ENCODE measurements at regions not wholly inside any gene's neighbourhood (a gene's known extent, or its start where the extent isn't known, plus 50 kb on each side); places are given as distances from the start of the nearest gene placed in this dataset.

DNA sequence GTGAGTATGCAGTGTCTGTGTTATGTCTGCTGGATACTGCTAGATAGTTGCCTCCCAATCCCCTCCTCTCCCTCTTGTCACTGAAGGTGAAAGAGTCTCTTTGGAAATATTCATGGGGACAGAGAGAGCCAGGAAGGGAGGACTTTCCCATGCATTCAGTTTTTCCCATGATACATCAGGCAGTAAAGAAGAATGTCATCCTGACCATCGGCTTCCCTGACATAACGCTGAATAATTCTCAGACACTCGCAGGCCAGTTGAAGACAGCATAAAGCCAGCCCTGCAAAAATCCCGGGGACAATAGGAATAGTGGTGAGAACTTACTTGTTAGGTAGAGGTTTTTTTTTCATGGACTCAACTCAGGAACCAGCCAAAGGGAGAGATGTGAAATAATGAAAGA is 58.1 kb downstream of the KLF4 start:
- Histone ChIP-seq H4K20me1 (ENCODE audit: insufficient read depth, low read length) (no peaks in the 10 kb centered on the region), H3K4me1 (ENCODE audit: insufficient read depth, low read length) (no peaks in the 10 kb centered on the region), H3K27me3 (ENCODE audit: insufficient read depth, low read length, poor library complexity) (no peaks in the 10 kb centered on the region), H3K79me2 (ENCODE audit: insufficient read depth, low read length) (no peaks in the 10 kb centered on the region), H3K27ac (ENCODE audit: low read length) (no peak overlapping the region), H3K9me3 (ENCODE audit: insufficient read depth, low read length, severe bottlenecking) (no peaks in the 10 kb centered on the region), H3K4me2 (ENCODE audit: insufficient read depth, low read length) (no peak overlapping the region), H3K4me3 (ENCODE audit: low read depth in 1 of 2, low read length in 2 of 2) (no peak overlapping the region), H3K9ac (ENCODE audit: low read depth, low read length) (no peak overlapping the region), H3K36me3 (ENCODE audit: insufficient read depth, low read length) (no peaks in the 10 kb centered on the region), H2AFZ (ENCODE audit: low read depth, low read length) (no peak overlapping the region)
- DNase-seq = no peak
- TF ChIP-seq CTCF (IDR thresholded peaks at IDR 0.05; ENCODE audit: borderline replicate concordance, extremely low read depth, low read length, poor library complexity, severe bottlenecking) = no peak
- no peak for TF ChIP-seq EZH2 (IDR thresholded peaks at IDR 0.05; ENCODE audit: borderline replicate concordance, low read depth, low read length, severe bottlenecking)
- no peak for ATAC-seq (ENCODE audit: insufficient read depth, low read depth)

GRCh38 chr9:107430071-107430470 is 59.5 kb downstream of the KLF4 start:
- ATAC-seq (ENCODE audit: insufficient read depth, low read depth) (no peak), DNase-seq (no peak)
- no peaks in the 10 kb centered on the region for H3K36me3 ChIP-seq (ENCODE audit: insufficient read depth, low read length)
- no peaks in the 10 kb centered on the region for H3K9me3 ChIP-seq (ENCODE audit: insufficient read depth, low read length, severe bottlenecking)
- no peak overlapping the region for H3K27ac ChIP-seq (ENCODE audit: low read length)
- no peak overlapping the region for H2AFZ ChIP-seq (ENCODE audit: low read depth, low read length)
- no peak overlapping the region for H3K9ac ChIP-seq (ENCODE audit: low read depth, low read length)
- no peak for TF ChIP-seq CTCF (IDR thresholded peaks at IDR 0.05; ENCODE audit: borderline replicate concordance, extremely low read depth, low read length, poor library complexity, severe bottlenecking)
- TF ChIP-seq EZH2 (IDR thresholded peaks at IDR 0.05; ENCODE audit: borderline replicate concordance, low read depth, low read length, severe bottlenecking) = no peak
- no peak overlapping the region for H3K4me2 ChIP-seq (ENCODE audit: insufficient read depth, low read length)
- H3K79me2 ChIP-seq (ENCODE audit: insufficient read depth, low read length) = no peaks in the 10 kb centered on the region
- H3K4me3 ChIP-seq (ENCODE audit: low read depth in 1 of 2, low read length in 2 of 2) = no peak overlapping the region
- no peaks in the 10 kb centered on the region for H4K20me1 ChIP-seq (ENCODE audit: insufficient read depth, low read length)
- H3K4me1 ChIP-seq (ENCODE audit: insufficient read depth, low read length) = no peaks in the 10 kb centered on the region
- no peaks in the 10 kb centered on the region for H3K27me3 ChIP-seq (ENCODE audit: insufficient read depth, low read length, poor library complexity)

DNA sequence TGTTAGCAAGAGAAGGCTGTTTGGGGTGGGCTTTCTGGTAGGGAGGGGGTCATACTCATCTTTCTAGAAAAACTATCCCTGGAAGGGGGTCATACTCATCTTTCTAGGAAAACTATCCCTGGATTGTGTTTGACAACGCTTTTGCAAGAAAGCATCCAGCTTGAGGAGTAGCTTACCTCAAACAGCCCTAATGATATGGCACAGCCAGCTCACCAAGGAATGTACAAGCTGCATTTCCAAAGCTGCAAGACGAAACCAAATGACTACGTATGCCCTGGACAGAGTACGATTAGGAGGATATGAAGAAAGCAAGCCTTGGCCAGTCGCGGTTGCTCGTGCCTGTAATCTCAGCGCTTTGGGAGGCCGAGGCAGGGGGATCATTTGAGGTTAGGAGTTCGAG is 63.4 kb downstream of the KLF4 start:
- H3K27me3 ChIP-seq (ENCODE audit: insufficient read depth, low read length, poor library complexity) = no peaks in the 10 kb centered on the region
- no peaks in the 10 kb centered on the region for H3K4me1 ChIP-seq (ENCODE audit: insufficient read depth, low read length)
- H2AFZ ChIP-seq (ENCODE audit: low read depth, low read length) = no peak overlapping the region
- H3K9me3 ChIP-seq (ENCODE audit: insufficient read depth, low read length, severe bottlenecking) = no peaks in the 10 kb centered on the region
- no peak overlapping the region for H3K9ac ChIP-seq (ENCODE audit: low read depth, low read length)
- no peaks in the 10 kb centered on the region for H3K79me2 ChIP-seq (ENCODE audit: insufficient read depth, low read length)
- no peaks in the 10 kb centered on the region for H3K36me3 ChIP-seq (ENCODE audit: insufficient read depth, low read length)
- TF ChIP-seq CTCF (IDR thresholded peaks at IDR 0.05; ENCODE audit: borderline replicate concordance, extremely low read depth, low read length, poor library complexity, severe bottlenecking) (no peak), EZH2 (IDR thresholded peaks at IDR 0.05; ENCODE audit: borderline replicate concordance, low read depth, low read length, severe bottlenecking) (no peak)
- DNase-seq (no peak), ATAC-seq (ENCODE audit: insufficient read depth, low read depth) (no peak)
- H3K27ac ChIP-seq (ENCODE audit: low read length) = no peak overlapping the region
- H3K4me3 ChIP-seq (ENCODE audit: low read depth in 1 of 2, low read length in 2 of 2) = no peak overlapping the region
- H4K20me1 ChIP-seq (ENCODE audit: insufficient read depth, low read length) = no peaks in the 10 kb centered on the region
- no peak overlapping the region for H3K4me2 ChIP-seq (ENCODE audit: insufficient read depth, low read length)

All from DND-41 (cell line).